K562 (cell line): ENCODE measurements at regions not wholly inside any gene's neighbourhood (a gene's known extent, or its start where the extent isn't known, plus 50 kb on each side); places are given as distances from the start of the nearest gene placed in this dataset.

Source experiments
- ATAC-seq: fragments of 200-7000 bp; cut with Tn5 transposase; 3 replicates; pipeline ENCODE4 v1.9.1; 2020; ENCODE audit warnings: moderate library complexity
- BruUV-seq: library from RNA; stranded (reverse); fragments of 400-500 nt; replicated peaks from 2 replicates; lab custom pipeline; 2021; lab: Mats Ljungman, UMichigan
- CTCF ChIA-PET: fragments of 300-600 bp; formaldehyde crosslinking; extraction: SDS; loops from one replicate; lab custom pipeline; 2021; ENCODE audit warnings: low intra/inter-chr PET ratio; lab: Yijun Ruan, JAX
- POLR2A ChIA-PET: fragments of 300-600, 350-650 bp; sonication (Branson Sonifier 250); formaldehyde crosslinking; extraction: SDS; loops from one replicate; lab custom pipeline; 2021; ENCODE audit warnings: antibody characterized with exemption, inconsistent platforms; lab: Yijun Ruan, JAX
- DNase-seq, 4 experiments: peaks; one replicate each; pipeline versions ENCODE4 v3.0.0 to v3.0.0-alpha.2; 2011 to 2018; ENCODE audit warnings: low spot score in 3 of 4, mixed read lengths in 3 of 4; ENCODE audit errors: extremely low read depth in 1 of 4
- FAIRE-seq: peaks from 2 replicates; lab custom pipeline; 2011; peaks lifted over from hg19 to GRCh38; lab: Jason Lieb, UNC
- H2AFZ ChIP-seq: 2 replicates; pipeline ENCODE4 v1.6.0; 2011; ENCODE audit warnings: low read depth, low read length, control low read depth, inconsistent platforms
- H3K27ac ChIP-seq: fragments of 200-600 bp; 3 replicates; pipeline ENCODE4 v1.8.0; 2011; ENCODE audit warnings: low read depth, mild to moderate bottlenecking, control low read depth, inconsistent platforms, low read length, moderate library complexity, mixed read lengths; ENCODE audit errors: extremely low read depth
- H3K27me3 ChIP-seq, 2 experiments: fragments of 300-600 bp in 1 of 2; 2 replicates in 1 of 2; 3 replicates in 1 of 2; pipeline versions ENCODE4 v1.6.0 to v1.8.0; 2011; ENCODE audit warnings: inconsistent platforms in 2 of 2, low read length in 2 of 2, mild to moderate bottlenecking in 1 of 2, mixed read lengths in 1 of 2, moderate library complexity in 1 of 2; ENCODE audit not compliant: control insufficient read depth in 2 of 2, insufficient read depth in 2 of 2
- H3K36me3 ChIP-seq: fragments of 300-600 bp; 3 replicates; pipeline ENCODE4 v1.8.0; 2011; ENCODE audit warnings: mild to moderate bottlenecking, low read length, inconsistent platforms; ENCODE audit not compliant: control insufficient read depth, insufficient read depth
- H3K4me1 ChIP-seq, 2 experiments: fragments of 200-600 bp in 1 of 2; replicated peaks in 1 of 2; 2 replicates in 1 of 2; 3 replicates in 1 of 2; pipeline versions ENCODE4 v1.5.1 to v1.8.0; 2011; ENCODE audit warnings: inconsistent platforms in 2 of 2, low read length in 2 of 2, mild to moderate bottlenecking in 1 of 2, mixed read lengths in 1 of 2, moderate library complexity in 1 of 2; ENCODE audit not compliant: control insufficient read depth in 2 of 2, insufficient read depth in 2 of 2
- H3K4me2 ChIP-seq: 2 replicates; pipeline ENCODE4 v1.6.1; 2011; ENCODE audit warnings: low read length, control low read depth, inconsistent platforms, mixed read lengths; ENCODE audit not compliant: insufficient read depth
- H3K4me3 ChIP-seq: fragments of 200-600 bp; sonication (generic), shearing (Covaris generic); 2 replicates; pipeline ENCODE4 v1.5.1; 2016; ENCODE audit warnings: control low read depth, inconsistent platforms
- H3K79me2 ChIP-seq: fragments of 200-600 bp; 3 replicates; pipeline ENCODE4 v1.8.0; 2011; ENCODE audit warnings: low read length, inconsistent platforms; ENCODE audit not compliant: control insufficient read depth, insufficient read depth
- H3K9ac ChIP-seq, 2 experiments: 2 replicates each; pipeline versions ENCODE4 v1.6.0 to v1.6.1; 2011; ENCODE audit warnings: low read depth in 2 of 2, low read length in 2 of 2, control low read depth in 1 of 2, inconsistent platforms in 1 of 2, mild to moderate bottlenecking in 1 of 2, mixed read lengths in 1 of 2; ENCODE audit not compliant: insufficient read depth in 1 of 2
- H3K9me1 ChIP-seq: one replicate; pipeline ENCODE4 v1.6.0; 2011; ENCODE audit warnings: inconsistent platforms, mild to moderate bottlenecking, low read length, moderate library complexity; ENCODE audit not compliant: control insufficient read depth, insufficient read depth
- H3K9me3 ChIP-seq: replicated peaks from 2 replicates; pipeline ENCODE4 v1.5.1; 2011; ENCODE audit warnings: low read depth, low read length, inconsistent platforms; ENCODE audit not compliant: control insufficient read depth, insufficient read depth
- H4K20me1 ChIP-seq: replicated peaks from 2 replicates; pipeline ENCODE4 v1.6.1; 2011; ENCODE audit warnings: low read length, inconsistent platforms, mixed read lengths; ENCODE audit not compliant: control insufficient read depth, insufficient read depth
- BRCA1 ChIP-seq, 2 experiments: fragments of 450-650 bp in 1 of 2; sonication (generic) in 1 of 2; formaldehyde crosslinking in 1 of 2; IDR thresholded peaks; 2 replicates each; pipeline versions ENCODE4 v1.5.0 to v1.6.1; 2017 to 2020; ENCODE audit warnings: mild to moderate bottlenecking in 1 of 2, missing genetic modification reagents in 1 of 2
- CC2D1A ChIP-seq: fragments of 450-650 bp; IDR thresholded peaks from 2 replicates; pipeline ENCODE4 v1.6.1; 2017; ENCODE audit warnings: mild to moderate bottlenecking
- ELF4 ChIP-seq: fragments of 450-650 bp; formaldehyde crosslinking; IDR thresholded peaks from 2 replicates; pipeline ENCODE4 v1.4.0; 2022; ENCODE audit warnings: missing genetic modification characterization
- FOSL1 ChIP-seq: fragments of 200-800 bp; sonication (Bioruptor generic); conservative IDR thresholded peaks from 2 replicates; pipeline ENCODE4 v1.6.1; 2016; ENCODE audit warnings: missing genetic modification characterization, missing compliant biosample characterization
- KAT8 ChIP-seq: fragments of 450-650 bp; IDR thresholded peaks from 2 replicates; pipeline ENCODE4 v1.6.1; 2016; ENCODE audit warnings: low read depth, mild to moderate bottlenecking
- MCM2 ChIP-seq: fragments of 450-650 bp; IDR thresholded peaks from 2 replicates; pipeline ENCODE4 v1.6.1; 2017; ENCODE audit warnings: low read depth, mild to moderate bottlenecking
- PHF20 ChIP-seq: fragments of 450-650 bp; IDR thresholded peaks from 2 replicates; pipeline ENCODE4 v1.6.1; 2018; ENCODE audit not compliant: partially characterized antibody
- ZNF778 ChIP-seq: fragments of 450-650 bp; formaldehyde crosslinking; IDR thresholded peaks from 2 replicates; pipeline ENCODE4 v1.4.0; 2020; ENCODE audit warnings: mild to moderate bottlenecking, moderate library complexity
- WGBS: fragments of 100-300 bp; shearing (Covaris generic); methylation state at CpG from one replicate; pipeline ENCODE4 v1.1.6; 2016; ENCODE audit warnings: low coverage, mixed read lengths; ENCODE audit not compliant: insufficient coverage; ENCODE audit errors: missing lambda C conversion rate; 5-methylcytosine and 5-hydroxymethylcytosine counted together
- in situ Hi-C: fragments of 300-500 bp; cut with MboI; formaldehyde crosslinking; loops from 4 replicates; pipeline ENCODE4 v1.15.0; 2018; ENCODE audit warnings: inconsistent platforms, mixed read lengths
- intact Hi-C: fragments of 100-400 bp; cut with micrococcal nuclease; formaldehyde crosslinking; loops from 2 replicates; pipeline ENCODE4 v1.14.2; 2022
- TF ChIP-seq, protein P1 (sequence below): IDR thresholded peaks from 3 replicates; pipeline ENCODE4 v1.6.1; 2011; ENCODE audit warnings: borderline replicate concordance, mild to moderate bottlenecking; ENCODE audit not compliant: insufficient read length, insufficient read depth

- H3K27ac ChIP-seq = no peak overlapping the region
- POLR2A ChIA-PET = no interaction called here
Measured at GRCh38 chr11:127445476-127445875, 444.9 kb upstream of the KIRREL3 start.

DNA sequence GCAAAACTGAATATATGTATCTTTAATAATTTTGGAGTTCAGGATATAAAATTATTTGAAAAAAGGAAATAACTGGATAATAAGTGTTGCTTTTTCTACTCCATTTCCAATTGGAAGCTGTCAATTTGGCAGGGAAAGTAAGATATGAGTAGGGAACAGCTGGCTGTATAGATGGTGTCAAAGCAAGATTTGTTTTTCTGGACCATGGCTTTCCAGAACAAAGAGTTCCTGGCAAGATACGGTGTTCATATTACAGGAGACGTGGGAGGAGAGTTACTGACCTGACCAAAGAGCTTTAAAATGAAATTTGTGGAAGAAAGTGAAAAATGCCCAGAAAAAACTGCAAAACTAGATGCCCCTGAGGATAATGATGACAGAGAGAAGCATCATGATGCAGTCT lies 442.7 kb upstream of the KIRREL3 start:
- 0% methylated on average over 2 of the region's 2 CpGs for WGBS
- FAIRE-seq (no peak), ATAC-seq (no peak)
- H3K9me1 ChIP-seq = no peaks in the 10 kb centered on the region
- no peaks in the 10 kb centered on the region for H4K20me1 ChIP-seq
- no TSS peak for BruUV-seq
- no peaks in the 10 kb centered on the region for H3K36me3 ChIP-seq
- in situ Hi-C loops = no loop called here
- no peak overlapping the region for H3K4me3 ChIP-seq
- no peak overlapping the region for H2AFZ ChIP-seq
- H3K9me3 ChIP-seq = no peaks in the 10 kb centered on the region
- TF ChIP-seq CC2D1A = no peak
- no peak for TF ChIP-seq KAT8
- TF ChIP-seq, protein P1, sequence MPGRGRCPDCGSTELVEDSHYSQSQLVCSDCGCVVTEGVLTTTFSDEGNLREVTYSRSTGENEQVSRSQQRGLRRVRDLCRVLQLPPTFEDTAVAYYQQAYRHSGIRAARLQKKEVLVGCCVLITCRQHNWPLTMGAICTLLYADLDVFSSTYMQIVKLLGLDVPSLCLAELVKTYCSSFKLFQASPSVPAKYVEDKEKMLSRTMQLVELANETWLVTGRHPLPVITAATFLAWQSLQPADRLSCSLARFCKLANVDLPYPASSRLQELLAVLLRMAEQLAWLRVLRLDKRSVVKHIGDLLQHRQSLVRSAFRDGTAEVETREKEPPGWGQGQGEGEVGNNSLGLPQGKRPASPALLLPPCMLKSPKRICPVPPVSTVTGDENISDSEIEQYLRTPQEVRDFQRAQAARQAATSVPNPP = no peak
- no peak for TF ChIP-seq ELF4 (CRISPR knock-in tag)
- TF ChIP-seq ZNF778 = no peak
- TF ChIP-seq FOSL1 (tag) = no peak
- TF ChIP-seq PHF20 = no peak
- TF ChIP-seq, all 486 proteins: peak for 0
- H3K4me2 ChIP-seq = no peak overlapping the region
- no peak overlapping the region for H3K27ac ChIP-seq
- H3K9ac ChIP-seq = no peak overlapping the region
- no peaks in the 10 kb centered on the region for H3K79me2 ChIP-seq
- DNase-seq = no peak
- H3K27me3 ChIP-seq = no peaks in the 10 kb centered on the region
- intact Hi-C loops = no loop called here
- H3K4me1 ChIP-seq = no peaks in the 10 kb centered on the region
- ChIA-PET POLR2A (interaction anchor here (1.0 kb wide), 1 partner anchor 19 kb away, joined by 3 read pairs; no protein-coding TSS in a partner anchor), CTCF (no interaction called here)

More at GRCh38 chr11:127445476-127445875, 444.9 kb upstream of the KIRREL3 start:
- Histone ChIP-seq H3K9me3 (no peaks in the 10 kb centered on the region), H3K36me3 (no peaks in the 10 kb centered on the region), H3K4me2 (no peak overlapping the region), H3K27me3 (no peaks in the 10 kb centered on the region), H3K9ac (no peak overlapping the region), H3K79me2 (no peaks in the 10 kb centered on the region), H3K4me1 (no peaks in the 10 kb centered on the region), H4K20me1 (no peaks in the 10 kb centered on the region), H3K4me3 (no peak overlapping the region), H2AFZ (no peak overlapping the region), H3K9me1 (no peaks in the 10 kb centered on the region)
- WGBS = 0% methylated on average over 4 of the region's 4 CpGs
- CTCF ChIA-PET = no interaction called here
- intact Hi-C loops (no loop called here), in situ Hi-C loops (no loop called here)
- DNase-seq (no peak), FAIRE-seq (no peak), ATAC-seq (no peak)
- TF ChIP-seq MCM2 (no peak), BRCA1 (IDR thresholded peaks at IDR 0.05) (no peak), BRCA1 (CRISPR knock-in tag; IDR thresholded peaks at IDR 0.05) (no peak)
- BruUV-seq = no TSS peak
